HG03354 (cell line): ENCODE measurements at regions not wholly inside any gene's neighbourhood (a gene's known extent, or its start where the extent isn't known, plus 50 kb on each side); places are given as distances from the start of the nearest gene placed in this dataset.
"Not testable (repeated sequence)": the region's sequence is repeated elsewhere in the genome, so short reads cannot be mapped to it uniquely, and the experiment has no call there.

Experiments
- ATAC-seq: cut with Tn5 transposase; IDR thresholded peaks from one replicate; pipeline ENCODE4 v1.9.1; 2021; ENCODE audit warnings: mild to moderate bottlenecking; ENCODE audit not compliant: unreplicated experiment, poor library complexity, severe bottlenecking

DNA sequence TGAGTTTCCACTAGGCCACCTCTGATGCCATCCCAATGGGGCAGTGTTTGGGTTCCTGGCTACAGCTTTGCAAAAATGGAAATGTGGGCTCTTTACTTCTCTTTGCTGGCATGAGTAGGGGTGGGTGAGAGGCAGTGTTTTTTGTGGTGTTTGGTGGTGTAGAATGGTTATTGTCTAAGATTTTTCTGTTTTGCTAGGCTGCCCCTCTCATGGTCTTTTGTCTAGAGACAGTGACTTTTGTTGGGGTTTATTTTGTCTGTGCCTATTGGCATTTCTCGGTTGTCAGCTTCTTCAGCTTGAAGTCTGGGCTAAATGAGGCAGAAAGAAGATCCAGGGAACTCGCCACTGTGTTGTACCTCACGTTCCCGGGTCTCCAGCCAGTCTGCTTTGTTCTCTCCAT lies 112.1 kb downstream of the CENPF start:
- ATAC-seq, result no peak

DNA sequence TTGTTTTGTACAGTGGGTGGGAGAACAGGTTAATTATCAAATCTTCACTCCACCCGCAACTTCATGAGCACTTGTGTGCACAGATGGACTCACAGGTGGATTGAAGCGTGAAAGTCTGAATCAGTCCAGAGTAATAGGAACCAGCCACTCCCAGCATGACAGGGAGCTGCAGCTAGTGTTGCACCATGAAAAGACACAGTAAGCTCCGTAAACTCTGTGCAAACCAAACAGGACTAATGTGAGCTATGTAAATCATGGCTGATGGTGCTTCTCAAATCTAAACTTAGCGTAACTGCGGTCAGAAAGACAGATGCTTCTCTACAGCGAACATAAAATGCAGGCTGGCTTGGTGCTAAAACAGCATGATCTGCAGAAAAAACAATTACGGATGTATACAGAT lies 114.4 kb downstream of the CENPF start:
- ATAC-seq, result no peak

GRCh38 chr1:214718724-214719123 lies 115.7 kb downstream of the CENPF start:
- ATAC-seq, result no peak

GRCh38 chr1:214719207-214719606 lies 116.2 kb downstream of the CENPF start:
- ATAC-seq, result no peak

- no peak for ATAC-seq
Observed at GRCh38 chr1:214720561-214720960, 117.6 kb downstream of the CENPF start.

DNA sequence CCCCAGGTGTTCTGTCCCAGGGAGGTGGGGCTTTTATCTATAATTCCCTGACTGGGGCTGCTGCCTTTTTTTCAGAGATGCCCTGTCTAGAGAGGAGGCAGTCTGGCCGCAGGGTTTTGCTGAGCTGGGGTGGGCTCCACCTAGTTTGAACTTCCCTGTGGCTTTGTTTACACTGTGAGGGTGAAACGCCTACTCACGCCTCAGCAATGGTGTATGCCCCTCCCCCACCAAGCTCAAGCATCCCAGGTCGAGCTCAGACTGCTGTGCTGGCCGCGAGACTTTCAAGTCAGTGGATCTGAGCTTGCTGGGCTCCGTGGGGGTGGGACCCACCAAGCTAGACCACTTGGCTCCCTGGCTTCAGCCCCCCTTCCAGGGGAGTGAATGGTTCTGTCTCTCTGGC lies 124.3 kb downstream of the CENPF start:
- no peak for ATAC-seq

- ATAC-seq, result no peak
Observed at GRCh38 chr1:214739621-214740238, 136.7 kb downstream of the CENPF start.

DNA sequence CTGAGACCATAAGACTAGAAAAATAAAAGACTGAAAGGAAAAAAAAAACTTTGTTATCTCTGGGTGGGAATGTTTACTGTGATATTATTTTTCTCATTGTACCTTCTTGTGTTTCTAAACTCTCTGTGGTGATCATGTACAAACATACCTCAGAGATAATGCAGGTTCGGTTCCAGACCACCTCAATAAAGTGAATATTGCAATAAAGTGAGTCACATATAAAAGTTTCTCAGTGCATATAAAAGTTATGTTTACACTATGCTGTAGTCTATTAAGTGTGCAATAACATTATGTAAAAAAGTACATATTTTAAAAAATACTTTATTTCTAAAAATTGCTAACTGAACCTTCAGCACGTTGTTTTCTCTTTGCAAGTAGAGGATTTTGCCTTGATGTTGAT lies 137.5 kb downstream of the CENPF start:
- no peak for ATAC-seq

- ATAC-seq, result no peak
Observed at GRCh38 chr1:214747050-214747635, 144.1 kb downstream of the CENPF start.

DNA sequence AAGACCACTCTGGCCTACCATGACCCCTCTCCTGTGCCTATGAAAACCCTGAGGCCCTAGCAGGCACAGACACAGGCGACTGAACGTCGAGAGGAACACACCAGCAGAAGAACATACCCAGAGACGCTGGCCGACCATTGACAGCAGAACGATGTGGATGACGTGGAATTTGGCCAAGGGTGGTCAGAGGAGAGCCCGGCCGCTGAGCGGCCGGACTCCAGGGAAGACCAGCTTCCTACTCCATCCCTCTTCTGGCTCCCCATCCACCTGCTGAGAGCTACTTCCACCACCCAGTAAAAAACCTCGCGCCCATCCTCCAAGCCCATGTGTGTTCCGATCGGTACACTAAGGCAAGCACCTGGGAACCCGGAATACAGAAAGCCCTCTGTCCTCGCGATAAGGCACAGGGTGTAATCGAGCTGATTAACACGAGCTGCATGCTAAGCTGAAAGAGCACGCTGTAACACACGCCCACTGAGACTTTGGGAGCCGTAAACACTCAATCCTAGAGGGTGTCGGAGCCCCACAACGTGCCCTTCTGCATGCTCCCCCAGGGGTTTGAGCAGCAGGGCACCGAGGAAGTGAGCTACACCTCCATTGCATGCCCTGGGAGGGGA lies 150.3 kb downstream of the CENPF start:
- ATAC-seq, result no peak

DNA sequence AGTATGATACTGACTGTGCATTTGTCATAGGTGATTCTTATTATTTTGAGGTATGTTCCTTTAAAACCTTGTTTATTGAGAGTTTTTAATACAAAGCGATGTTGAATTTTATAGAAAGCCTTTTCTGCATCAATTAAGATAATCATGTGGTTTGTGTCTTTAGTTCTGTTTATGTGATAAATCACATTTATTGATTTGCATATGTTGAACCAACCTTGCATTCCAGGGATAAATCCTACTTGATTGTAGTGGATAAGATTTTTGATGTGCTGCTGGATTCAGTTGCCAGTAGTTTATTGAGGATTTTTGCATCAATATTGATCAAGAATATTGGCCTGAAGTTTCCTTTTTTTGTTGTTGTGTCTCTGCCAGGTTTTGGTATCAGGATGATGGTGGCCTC lies 158.0 kb downstream of the CENPF start:
- ATAC-seq, result no peak

GRCh38 chr1:214762902-214763301 lies 159.9 kb downstream of the CENPF start:
- ATAC-seq, result no peak

DNA sequence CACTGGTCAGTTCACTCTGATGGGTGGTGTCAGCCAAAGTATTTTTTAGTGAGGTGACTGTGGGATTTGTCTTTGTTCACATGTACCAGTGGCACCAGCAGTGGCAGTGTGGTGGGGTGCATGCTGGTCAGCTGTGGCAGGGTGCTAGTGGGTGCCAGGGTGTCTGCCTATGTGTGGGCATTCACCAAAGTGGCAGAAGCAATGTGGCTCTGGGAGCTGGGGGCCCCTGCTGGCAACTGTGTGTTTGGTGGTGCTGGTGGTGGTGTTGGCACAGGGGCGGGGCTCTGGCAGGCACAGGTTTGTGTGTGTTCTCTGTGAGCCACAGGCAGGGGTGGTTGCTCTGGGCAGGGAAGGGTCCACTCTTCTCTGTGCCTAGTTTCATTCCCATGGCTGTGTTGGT lies 161.5 kb downstream of the CENPF start:
- no peak for ATAC-seq

DNA sequence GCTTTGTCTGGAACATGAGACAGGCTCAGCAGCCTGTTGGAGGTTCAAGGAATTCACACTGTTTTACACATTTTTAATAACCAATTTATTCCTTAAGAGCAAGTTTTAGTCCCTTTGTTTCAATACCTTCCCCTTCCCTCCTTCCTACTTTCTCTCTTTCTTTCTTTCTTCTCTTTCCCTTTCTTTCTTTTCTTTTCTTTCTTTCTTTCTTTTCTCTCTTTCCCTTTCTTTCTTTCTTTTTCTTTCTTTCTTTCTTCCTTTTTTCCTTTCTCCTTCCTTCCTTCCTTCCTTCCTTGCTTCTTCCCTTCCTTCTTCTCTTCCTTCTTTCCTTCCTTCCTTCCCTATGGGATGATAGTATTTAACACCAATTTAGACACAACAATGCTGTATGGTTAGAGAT lies 164.2 kb downstream of the CENPF start:
- ATAC-seq, result no peak

- ATAC-seq, result not testable (repeated sequence)
Observed at GRCh38 chr1:214769666-214770065, 166.7 kb downstream of the CENPF start.

- ATAC-seq, result no peak
Observed at GRCh38 chr1:214777364-214777763, 174.4 kb downstream of the CENPF start.

GRCh38 chr1:214791961-214792360 lies 189.0 kb downstream of the CENPF start:
- no peak for ATAC-seq

DNA sequence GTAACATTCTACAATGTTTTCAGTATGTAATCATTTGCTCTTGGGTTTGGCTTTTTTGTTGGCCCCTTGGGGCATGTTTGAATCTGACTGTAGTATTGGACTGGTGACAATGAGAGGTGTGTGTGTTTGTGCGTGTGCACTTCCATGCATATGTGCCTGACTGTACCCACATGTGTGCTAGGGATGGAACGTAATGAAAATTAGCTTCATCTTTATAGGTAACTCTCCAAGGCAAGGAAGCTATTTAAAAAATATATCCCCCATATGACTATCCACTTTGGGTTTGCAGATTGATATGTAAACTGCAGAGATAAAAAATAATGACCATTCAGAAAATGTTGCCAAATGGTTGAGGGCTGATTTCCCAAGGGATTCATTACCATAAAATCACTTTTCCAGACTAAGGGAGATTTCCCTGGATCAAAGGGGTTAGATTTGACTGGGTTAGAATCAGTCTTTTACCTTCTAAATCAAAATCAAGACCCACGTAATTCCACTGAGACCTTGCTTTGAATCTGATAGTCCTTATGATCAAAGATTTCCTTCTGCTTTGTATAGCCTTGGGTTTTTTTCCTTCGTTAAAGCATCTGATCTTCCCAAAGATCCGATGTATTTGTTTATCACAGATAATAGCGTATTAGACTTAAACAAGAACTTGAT lies 189.7 kb downstream of the CENPF start:
- no peak for ATAC-seq

GRCh38 chr1:214793708-214794107 lies 190.7 kb downstream of the CENPF start:
- no peak for ATAC-seq

GRCh38 chr1:214801191-214801590 lies 198.2 kb downstream of the CENPF start:
- ATAC-seq, result no peak

- no peak for ATAC-seq
Observed at GRCh38 chr1:214808845-214809460, 206.0 kb downstream of the CENPF start.
